Loucy (cell line): ENCODE measurements at regions not wholly inside any gene's neighbourhood (a gene's known extent, or its start where the extent isn't known, plus 50 kb on each side); places are given as distances from the start of the nearest gene placed in this dataset.

Experiments used
- H2AFZ ChIP-seq: fragments of 200-600 bp; sonication (generic); 2 replicates; pipeline ENCODE4 v1.6.0; 2016; ENCODE audit warnings: antibody characterized with exemption, mild to moderate bottlenecking, low read length, moderate library complexity
- H3F3A ChIP-seq: fragments of 200-600 bp; 2 replicates; pipeline ENCODE4 v1.6.0; 2016; ENCODE audit warnings: antibody characterized with exemption, low read depth, mild to moderate bottlenecking
- H3K27me3 ChIP-seq: fragments of 200-600 bp; sonication (generic); 2 replicates; pipeline ENCODE4 v1.6.1; 2014; ENCODE audit warnings: low read length, mild to moderate bottlenecking; ENCODE audit not compliant: insufficient read depth, poor library complexity, severe bottlenecking
- H3K36me3 ChIP-seq: fragments of 200-600 bp; sonication (generic); 2 replicates; pipeline ENCODE4 v1.6.1; 2016; ENCODE audit warnings: low read length; ENCODE audit not compliant: insufficient read depth
- H3K4me1 ChIP-seq: fragments of 200-600 bp; sonication (generic); 2 replicates; pipeline ENCODE4 v1.5.1; 2014; ENCODE audit warnings: low read length, mild to moderate bottlenecking; ENCODE audit not compliant: insufficient read depth, poor library complexity, severe bottlenecking
- H3K4me2 ChIP-seq: fragments of 200-600 bp; sonication (generic); 2 replicates; pipeline ENCODE4 v1.6.0; 2014; ENCODE audit warnings: antibody characterized with exemption, low read length, low read depth, mild to moderate bottlenecking; ENCODE audit not compliant: poor library complexity, severe bottlenecking
- H3K4me3 ChIP-seq: fragments of 200-600 bp; sonication (generic); 2 replicates; pipeline ENCODE4 v1.5.1; 2014; ENCODE audit warnings: low read length, mild to moderate bottlenecking, mixed read lengths; ENCODE audit not compliant: poor library complexity, severe bottlenecking
- H3K79me2 ChIP-seq: fragments of 200-600 bp; sonication (generic); 2 replicates; pipeline ENCODE4 v1.6.1; 2014; ENCODE audit warnings: low read length; ENCODE audit not compliant: insufficient read depth
- H3K9ac ChIP-seq: fragments of 200-600 bp; sonication (generic); 2 replicates; pipeline ENCODE4 v1.6.0; 2014; ENCODE audit warnings: mild to moderate bottlenecking, low read depth, low read length, moderate library complexity; ENCODE audit not compliant: poor library complexity, severe bottlenecking
- H3K9me2 ChIP-seq: fragments of 200-600 bp; sonication (generic); replicated peaks from 2 replicates; pipeline ENCODE4 v1.6.1; 2016; ENCODE audit warnings: low read depth, low read length, mixed read lengths
- H3K9me3 ChIP-seq: fragments of 200-600 bp; sonication (generic); 2 replicates; pipeline ENCODE4 v1.6.1; 2014; ENCODE audit warnings: mild to moderate bottlenecking, antibody characterized with exemption, low read length, low read depth; ENCODE audit not compliant: insufficient read depth
- H4K20me1 ChIP-seq: fragments of 200-600 bp; sonication (generic); 2 replicates; pipeline ENCODE4 v1.6.0; 2014; ENCODE audit warnings: antibody characterized with exemption, low read length, mild to moderate bottlenecking; ENCODE audit not compliant: insufficient read depth, poor library complexity, severe bottlenecking
- EZH2phosphoT487 ChIP-seq: fragments of 200-600 bp; IDR thresholded peaks from 2 replicates; pipeline ENCODE4 v1.6.1; 2018; ENCODE audit warnings: antibody characterized with exemption, mild to moderate bottlenecking, moderate library complexity, borderline replicate concordance
- TF ChIP-seq, protein P1 (sequence below): fragments of 200-600 bp; sonication (generic); conservative IDR thresholded peaks from 2 replicates; pipeline ENCODE4 v1.5.1; 2014; ENCODE audit warnings: mild to moderate bottlenecking, antibody characterized with exemption, low read length

DNA sequence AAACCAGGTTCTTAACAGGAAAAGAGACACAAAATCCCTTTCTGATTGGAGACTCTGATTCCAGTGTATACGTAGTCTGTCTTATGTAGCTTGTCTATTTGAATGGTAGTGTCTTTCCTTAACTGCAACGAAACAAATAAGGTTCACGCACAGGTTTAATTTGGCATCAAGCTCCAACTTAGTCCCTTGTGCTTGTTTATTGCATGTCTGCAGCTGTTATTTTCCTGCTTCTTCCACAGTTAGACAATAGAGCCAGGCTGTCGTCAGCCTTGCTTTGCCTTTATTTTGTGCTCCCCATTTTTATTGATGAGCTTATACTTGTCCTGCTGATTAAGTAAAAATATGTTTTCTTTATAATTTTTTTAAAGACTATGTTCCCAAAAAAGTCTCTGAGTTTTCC, 152.7 kb upstream of the CDIN1 start:
- Histone ChIP-seq H3F3A (no peaks in the 10 kb centered on the region), H3K9me2 (no peaks in the 10 kb centered on the region), H3K4me2 (no peak overlapping the region), H3K36me3 (no peaks in the 10 kb centered on the region), H3K9ac (no peak overlapping the region), H3K4me1 (no peaks in the 10 kb centered on the region), H3K27me3 (no peaks in the 10 kb centered on the region), H2AFZ (no peak overlapping the region), H3K79me2 (no peaks in the 10 kb centered on the region), H3K9me3 (no peaks in the 10 kb centered on the region), H3K4me3 (no peak overlapping the region), H4K20me1 (no peaks in the 10 kb centered on the region)
- TF ChIP-seq EZH2phosphoT487: no peak
- TF ChIP-seq, protein P1, sequence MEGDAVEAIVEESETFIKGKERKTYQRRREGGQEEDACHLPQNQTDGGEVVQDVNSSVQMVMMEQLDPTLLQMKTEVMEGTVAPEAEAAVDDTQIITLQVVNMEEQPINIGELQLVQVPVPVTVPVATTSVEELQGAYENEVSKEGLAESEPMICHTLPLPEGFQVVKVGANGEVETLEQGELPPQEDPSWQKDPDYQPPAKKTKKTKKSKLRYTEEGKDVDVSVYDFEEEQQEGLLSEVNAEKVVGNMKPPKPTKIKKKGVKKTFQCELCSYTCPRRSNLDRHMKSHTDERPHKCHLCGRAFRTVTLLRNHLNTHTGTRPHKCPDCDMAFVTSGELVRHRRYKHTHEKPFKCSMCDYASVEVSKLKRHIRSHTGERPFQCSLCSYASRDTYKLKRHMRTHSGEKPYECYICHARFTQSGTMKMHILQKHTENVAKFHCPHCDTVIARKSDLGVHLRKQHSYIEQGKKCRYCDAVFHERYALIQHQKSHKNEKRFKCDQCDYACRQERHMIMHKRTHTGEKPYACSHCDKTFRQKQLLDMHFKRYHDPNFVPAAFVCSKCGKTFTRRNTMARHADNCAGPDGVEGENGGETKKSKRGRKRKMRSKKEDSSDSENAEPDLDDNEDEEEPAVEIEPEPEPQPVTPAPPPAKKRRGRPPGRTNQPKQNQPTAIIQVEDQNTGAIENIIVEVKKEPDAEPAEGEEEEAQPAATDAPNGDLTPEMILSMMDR: no peak

DNA sequence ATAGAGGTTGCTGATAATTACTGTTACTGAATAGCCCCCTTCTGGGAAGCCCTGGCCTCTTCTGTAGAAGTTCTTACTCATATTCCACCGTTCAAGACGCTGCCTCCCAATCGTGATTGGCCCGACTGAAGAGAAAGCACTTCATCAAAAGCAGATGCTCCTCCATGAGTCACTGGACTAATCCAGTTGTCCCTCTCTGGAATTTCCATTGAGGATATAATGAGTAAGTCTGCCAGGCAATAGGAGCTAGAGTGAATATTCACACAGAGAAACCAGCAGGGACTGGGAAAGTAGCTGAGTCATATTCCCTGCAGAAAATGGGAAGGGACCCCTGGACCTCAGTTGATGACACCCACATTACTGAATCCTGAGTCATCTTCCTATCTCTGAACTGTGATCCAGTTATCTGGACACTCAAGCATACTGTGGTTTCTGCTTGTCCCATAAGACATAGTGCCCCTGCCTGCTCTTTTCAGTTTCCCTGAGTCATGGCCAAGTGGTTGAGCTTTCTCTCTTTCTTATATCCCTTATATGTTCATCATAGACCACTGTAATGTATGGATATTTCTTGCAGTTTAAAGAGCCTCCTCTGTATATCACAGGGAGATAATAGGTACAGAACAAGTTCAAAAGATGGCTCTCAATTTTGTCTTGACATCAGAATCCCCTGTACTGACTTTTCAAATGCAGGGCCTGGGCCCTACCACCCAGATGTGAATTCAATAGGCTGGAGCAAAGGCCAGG, 151.2 kb upstream of the CDIN1 start:
- Histone ChIP-seq H3K4me2 (no peak overlapping the region), H3K27me3 (no peaks in the 10 kb centered on the region), H3K4me3 (no peak overlapping the region), H3K9me2 (no peaks in the 10 kb centered on the region), H3K9me3 (no peaks in the 10 kb centered on the region), H4K20me1 (no peaks in the 10 kb centered on the region), H3F3A (no peaks in the 10 kb centered on the region), H3K36me3 (no peaks in the 10 kb centered on the region), H2AFZ (no peak overlapping the region), H3K9ac (no peak overlapping the region), H3K4me1 (no peaks in the 10 kb centered on the region), H3K79me2 (no peaks in the 10 kb centered on the region)
- TF ChIP-seq EZH2phosphoT487: no peak
- TF ChIP-seq, protein P1: no peak

DNA sequence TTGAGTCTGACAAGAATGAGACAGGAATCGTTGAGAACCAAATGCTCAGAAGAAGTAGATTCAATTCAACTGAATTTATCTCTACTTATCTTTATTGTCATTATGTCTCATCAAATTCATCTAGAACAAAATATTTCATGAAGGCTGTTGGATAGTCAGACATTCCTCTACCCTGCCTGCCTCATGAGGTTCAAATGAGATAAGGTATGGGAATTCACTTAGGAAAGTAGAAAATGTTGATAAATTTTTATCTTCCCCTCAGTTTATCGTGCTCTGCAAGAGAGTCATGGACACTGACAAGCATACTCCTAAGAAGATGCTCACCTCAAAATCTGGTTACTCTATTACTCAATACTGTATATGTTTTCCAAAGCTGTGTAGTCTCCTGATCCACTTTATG, 149.7 kb upstream of the CDIN1 start:
- Histone ChIP-seq H3K4me2 (no peak overlapping the region), H3K36me3 (no peaks in the 10 kb centered on the region), H3K4me3 (no peak overlapping the region), H3K9me3 (no peaks in the 10 kb centered on the region), H3F3A (no peaks in the 10 kb centered on the region), H2AFZ (no peak overlapping the region), H3K9ac (no peak overlapping the region), H4K20me1 (no peaks in the 10 kb centered on the region), H3K27me3 (no peaks in the 10 kb centered on the region), H3K4me1 (no peaks in the 10 kb centered on the region), H3K9me2 (no peaks in the 10 kb centered on the region), H3K79me2 (no peaks in the 10 kb centered on the region)
- TF ChIP-seq, protein P1: no peak
- no peak for TF ChIP-seq EZH2phosphoT487
